Hepatocyte (in vitro differentiated cells): ENCODE measurements at regions not wholly inside any gene's neighbourhood (a gene's known extent, or its start where the extent isn't known, plus 50 kb on each side); places are given as distances from the start of the nearest gene placed in this dataset.

Experiments used
- EZH2 ChIP-seq: fragments of 200-600 bp; sonication (generic); IDR thresholded peaks from 2 replicates; pipeline ENCODE4 v1.6.1; 2016; ENCODE audit warnings: antibody characterized with exemption, mild to moderate bottlenecking, borderline replicate concordance
- EZH2phosphoT487 ChIP-seq: fragments of 200-600 bp; sonication (generic); IDR thresholded peaks from one replicate; pipeline ENCODE4 v1.6.1; 2018; ENCODE audit warnings: antibody characterized with exemption, mild to moderate bottlenecking, low read depth, moderate library complexity; ENCODE audit not compliant: unreplicated experiment, severe bottlenecking
- TF ChIP-seq, protein P1 (sequence below): fragments of 200-600 bp; sonication (generic); IDR thresholded peaks from 2 replicates; pipeline ENCODE4 v1.5.1; 2016; ENCODE audit warnings: antibody characterized with exemption, mild to moderate bottlenecking; ENCODE audit not compliant: poor library complexity

DNA sequence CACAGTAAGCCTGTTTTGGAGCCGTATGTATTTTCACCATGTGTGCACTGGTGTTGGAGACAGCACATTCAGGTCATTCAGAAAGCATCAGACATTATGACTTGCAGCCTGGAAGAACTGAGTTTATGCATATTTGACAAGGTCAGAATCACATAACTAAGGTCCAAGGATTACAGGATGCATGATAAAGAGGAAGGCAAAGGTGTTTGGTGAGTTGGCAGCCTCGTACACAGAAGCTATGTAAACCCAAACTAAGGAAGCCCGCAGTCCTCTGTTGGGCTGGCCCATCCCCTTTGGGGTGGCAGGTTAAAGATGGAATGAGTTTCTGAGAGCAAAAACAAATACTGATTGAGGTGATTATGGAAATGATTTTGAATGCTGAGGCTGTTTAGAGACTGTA lies 218.4 kb downstream of the KTN1 start:
- TF ChIP-seq, protein P1, sequence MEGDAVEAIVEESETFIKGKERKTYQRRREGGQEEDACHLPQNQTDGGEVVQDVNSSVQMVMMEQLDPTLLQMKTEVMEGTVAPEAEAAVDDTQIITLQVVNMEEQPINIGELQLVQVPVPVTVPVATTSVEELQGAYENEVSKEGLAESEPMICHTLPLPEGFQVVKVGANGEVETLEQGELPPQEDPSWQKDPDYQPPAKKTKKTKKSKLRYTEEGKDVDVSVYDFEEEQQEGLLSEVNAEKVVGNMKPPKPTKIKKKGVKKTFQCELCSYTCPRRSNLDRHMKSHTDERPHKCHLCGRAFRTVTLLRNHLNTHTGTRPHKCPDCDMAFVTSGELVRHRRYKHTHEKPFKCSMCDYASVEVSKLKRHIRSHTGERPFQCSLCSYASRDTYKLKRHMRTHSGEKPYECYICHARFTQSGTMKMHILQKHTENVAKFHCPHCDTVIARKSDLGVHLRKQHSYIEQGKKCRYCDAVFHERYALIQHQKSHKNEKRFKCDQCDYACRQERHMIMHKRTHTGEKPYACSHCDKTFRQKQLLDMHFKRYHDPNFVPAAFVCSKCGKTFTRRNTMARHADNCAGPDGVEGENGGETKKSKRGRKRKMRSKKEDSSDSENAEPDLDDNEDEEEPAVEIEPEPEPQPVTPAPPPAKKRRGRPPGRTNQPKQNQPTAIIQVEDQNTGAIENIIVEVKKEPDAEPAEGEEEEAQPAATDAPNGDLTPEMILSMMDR, result no peak
- TF ChIP-seq EZH2, result no peak
- no peak for TF ChIP-seq EZH2phosphoT487
